Lower leg skin (tissue), 3 donors: ENCODE measurements at regions not wholly inside any gene's neighbourhood (a gene's known extent, or its start where the extent isn't known, plus 50 kb on each side); places are given as distances from the start of the nearest gene placed in this dataset.
"Not testable (repeated sequence)": the region's sequence is repeated elsewhere in the genome, so short reads cannot be mapped to it uniquely, and the experiment has no call there.

Experiments used
- CTCF ChIP-seq, 3 donors: fragments of 450-650 bp; IDR thresholded peaks; one replicate each; pipeline ENCODE4 v1.5.1; 2016; ENCODE audit warnings: antibody characterized with exemption in 3 of 3, mild to moderate bottlenecking in 3 of 3, moderate library complexity in 2 of 3
- POLR2A ChIP-seq, 2 donors: fragments of 450-650 bp; IDR thresholded peaks; one replicate each; pipeline ENCODE4 v1.6.1; 2016 to 2017; ENCODE audit warnings: antibody characterized with exemption in 2 of 2, mild to moderate bottlenecking in 1 of 2, moderate library complexity in 1 of 2

GRCh38 chr6:76745388-76745787, 672.9 kb upstream of the IMPG1 start:
- not testable (repeated sequence) for TF ChIP-seq CTCF, POLR2A (IDR thresholded peaks at IDR 0.05)
